SHP77 treated with DMSO at 0.1 percent for 48 hours (cell line): ENCODE measurements at regions not wholly inside any gene's neighbourhood (a gene's known extent, or its start where the extent isn't known, plus 50 kb on each side); places are given as distances from the start of the nearest gene placed in this dataset.
"Not testable (repeated sequence)": the region's sequence is repeated elsewhere in the genome, so short reads cannot be mapped to it uniquely, and the experiment has no call there.

ENCODE experiments used
- DNase-seq: peaks from one replicate; lab custom pipeline; 2025; lab: John Stamatoyannopoulos, UW

- no peak for DNase-seq
These were observed 121.1 kb upstream of the PLAAT1 start for GRCh38 chr3:193119926-193120325.

GRCh38 chr3:193124861-193125260, 116.2 kb upstream of the PLAAT1 start:
- DNase-seq = no peak

- no peak for DNase-seq
These were observed 111.4 kb upstream of the PLAAT1 start for GRCh38 chr3:193129607-193130006.

- DNase-seq = no peak
These were observed 110.4 kb upstream of the PLAAT1 start for GRCh38 chr3:193130576-193130975.

- DNase-seq = no peak
These were observed 108.8 kb upstream of the PLAAT1 start for GRCh38 chr3:193132241-193132640.

GRCh38 chr3:193132964-193133363, 108.1 kb upstream of the PLAAT1 start:
- no peak for DNase-seq

- DNase-seq = no peak
These were observed 106.2 kb upstream of the PLAAT1 start for GRCh38 chr3:193134856-193135255.

- no peak for DNase-seq
These were observed 100.6 kb upstream of the PLAAT1 start for GRCh38 chr3:193140381-193140780.

- no peak for DNase-seq
These were observed 95.8 kb upstream of the PLAAT1 start for GRCh38 chr3:193145248-193145647.

- no peak for DNase-seq
These were observed 92.1 kb upstream of the PLAAT1 start for GRCh38 chr3:193148688-193149473.

- DNase-seq = no peak
These were observed 91.0 kb upstream of the PLAAT1 start for GRCh38 chr3:193149998-193150397.

- DNase-seq = not testable (repeated sequence)
These were observed 85.8 kb upstream of the PLAAT1 start for GRCh38 chr3:193155044-193155781.

- DNase-seq = no peak
These were observed 84.0 kb upstream of the PLAAT1 start for GRCh38 chr3:193157051-193157450.

- no peak for DNase-seq
These were observed 75.4 kb upstream of the PLAAT1 start for GRCh38 chr3:193165431-193166120.

GRCh38 chr3:193168931-193169330, 72.1 kb upstream of the PLAAT1 start:
- no peak for DNase-seq

GRCh38 chr3:193174140-193174539, 66.9 kb upstream of the PLAAT1 start:
- DNase-seq = no peak

GRCh38 chr3:193179332-193180012, 61.5 kb upstream of the PLAAT1 start:
- DNase-seq = not testable (repeated sequence)

- DNase-seq = no peak
These were observed 53.8 kb upstream of the PLAAT1 start for GRCh38 chr3:193187070-193187722.

- no peak for DNase-seq
These were observed 50.8 kb upstream of the PLAAT1 start for GRCh38 chr3:193190146-193190786.
